GM12878 (cell line): ENCODE measurements at regions not wholly inside any gene's neighbourhood (a gene's known extent, or its start where the extent isn't known, plus 50 kb on each side); places are given as distances from the start of the nearest gene placed in this dataset.

Experiments used
- ATAC-seq: fragments of 200-7000 bp; cut with Tn5 transposase; 3 replicates; pipeline ENCODE4 v1.9.1; 2020; ENCODE audit warnings: mild to moderate bottlenecking, moderate library complexity
- BruUV-seq: library from RNA; stranded (reverse); fragments of 400-500 nt; replicated peaks from 2 replicates; lab custom pipeline; 2021; lab: Mats Ljungman, UMichigan
- CTCF ChIA-PET: fragments of 300-600 bp; sonication (Branson Sonifier 250); formaldehyde crosslinking; extraction: SDS; loops from one replicate; lab custom pipeline; 2021; ENCODE audit warnings: inconsistent platforms; lab: Yijun Ruan, JAX
- POLR2A ChIA-PET: fragments of 350-600 bp; formaldehyde crosslinking; extraction: SDS; loops from one replicate; lab custom pipeline; 2021; ENCODE audit warnings: inconsistent platforms; lab: Charles Lee
- RAD21 ChIA-PET: fragments of 300-600 bp; sonication (Branson Sonifier 250); formaldehyde crosslinking; loops from one replicate; lab custom pipeline; 2023; ENCODE audit warnings: antibody characterized with exemption; ENCODE audit not compliant: unreplicated experiment; lab: Charles Lee
- SMC1A ChIA-PET: fragments of 300-600 bp; sonication (Branson Sonifier 250); formaldehyde crosslinking; loops from one replicate; lab custom pipeline; 2023; ENCODE audit not compliant: unreplicated experiment, uncharacterized antibody; lab: Charles Lee
- DNase-seq: peaks from one replicate; pipeline ENCODE4 v3.0.0-alpha.2; 2011; ENCODE audit warnings: low read depth, low spot score
- FAIRE-seq: peaks from 3 replicates; lab custom pipeline; 2011; peaks lifted over from hg19 to GRCh38; lab: Jason Lieb, UNC
- H2AFZ ChIP-seq: 2 replicates; pipeline ENCODE4 v1.6.0; 2011; ENCODE audit warnings: low read depth, low read length, control low read depth; ENCODE audit not compliant: control insufficient read depth
- H3K27ac ChIP-seq: 2 replicates; pipeline ENCODE4 v1.5.1; 2011; ENCODE audit warnings: control low read depth; ENCODE audit not compliant: control insufficient read depth, insufficient read depth
- H3K27me3 ChIP-seq, 2 experiments: replicated peaks in 1 of 2; 2 replicates each; pipeline versions ENCODE4 v1.6.0 to v1.6.1; 2011; ENCODE audit warnings: low read length in 1 of 2; ENCODE audit not compliant: control insufficient read depth in 2 of 2, insufficient read depth in 2 of 2
- H3K36me3 ChIP-seq, 2 experiments: 2 replicates each; pipeline ENCODE4 v1.5.1; 2011; ENCODE audit warnings: low read length in 1 of 2; ENCODE audit not compliant: control insufficient read depth in 2 of 2, insufficient read depth in 2 of 2
- H3K4me1 ChIP-seq: 2 replicates; pipeline ENCODE4 v1.6.1; 2011; ENCODE audit warnings: mild to moderate bottlenecking, low read length, moderate library complexity, mixed read lengths; ENCODE audit not compliant: control insufficient read depth, insufficient read depth
- H3K4me2 ChIP-seq: 2 replicates; pipeline ENCODE4 v1.6.0; 2011; ENCODE audit warnings: control low read depth; ENCODE audit not compliant: control insufficient read depth, insufficient read depth
- H3K4me3 ChIP-seq: fragments of 200-600 bp; sonication (generic); 2 replicates; pipeline ENCODE4 v1.5.1; 2016
- H3K79me2 ChIP-seq: 2 replicates; pipeline ENCODE4 v1.6.0; 2011; ENCODE audit warnings: low read length; ENCODE audit not compliant: control insufficient read depth, insufficient read depth
- H3K9ac ChIP-seq: 2 replicates; pipeline ENCODE4 v1.8.0; 2011; ENCODE audit warnings: low read length, control low read depth, mixed read lengths; ENCODE audit not compliant: control insufficient read depth, insufficient read depth
- H3K9me3 ChIP-seq: replicated peaks from 3 replicates; pipeline ENCODE4 v1.5.1; 2011; ENCODE audit warnings: mild to moderate bottlenecking, low read length; ENCODE audit not compliant: control insufficient read depth, insufficient read depth
- H4K20me1 ChIP-seq: 2 replicates; pipeline ENCODE4 v1.6.0; 2011; ENCODE audit not compliant: control insufficient read depth, insufficient read depth
- BRCA1 ChIP-seq: IDR thresholded peaks from 2 replicates; pipeline ENCODE4 v1.6.1; 2011; ENCODE audit warnings: low read depth, low read length, improper control_type of control experiment
- CHD4 ChIP-seq: fragments of 200-600 bp; sonication (generic); IDR thresholded peaks from 2 replicates; pipeline ENCODE4 v1.6.1; 2016; ENCODE audit warnings: mild to moderate bottlenecking
- FOS ChIP-seq: IDR thresholded peaks from 3 replicates; pipeline ENCODE4 v1.6.1; 2011; ENCODE audit warnings: borderline replicate concordance; ENCODE audit not compliant: insufficient read length; ENCODE audit errors: extremely low read depth
- HCFC1 ChIP-seq: fragments of 150-350 bp; IDR thresholded peaks from 2 replicates; pipeline ENCODE4 v1.6.1; 2014; ENCODE audit warnings: low read length
- MTA2 ChIP-seq: fragments of 450-650 bp; IDR thresholded peaks from 2 replicates; pipeline ENCODE4 v1.6.1; 2016; ENCODE audit warnings: low read depth, mild to moderate bottlenecking, moderate library complexity
- NFXL1 ChIP-seq: fragments of 450-650 bp; IDR thresholded peaks from 2 replicates; pipeline ENCODE4 v1.6.1; 2017; ENCODE audit warnings: antibody characterized with exemption, mild to moderate bottlenecking, borderline replicate concordance
- NR2C2 ChIP-seq: IDR thresholded peaks from 2 replicates; pipeline ENCODE4 v1.6.1; 2011; ENCODE audit warnings: borderline replicate concordance, low read depth; ENCODE audit not compliant: control insufficient read depth, insufficient read length
- POLR2AphosphoS5 ChIP-seq: IDR thresholded peaks from 2 replicates; pipeline ENCODE4 v1.6.1; 2011; ENCODE audit warnings: mild to moderate bottlenecking, low read length, inconsistent platforms
- SMAD5 ChIP-seq: IDR thresholded peaks from 2 replicates; pipeline ENCODE4 v1.6.1; 2016; ENCODE audit warnings: antibody characterized with exemption, low read depth
- TBL1XR1 ChIP-seq: IDR thresholded peaks from 2 replicates; pipeline ENCODE4 v1.6.1; 2012; ENCODE audit warnings: low read depth, low read length, improper control_type of control experiment
- ZNF207 ChIP-seq: fragments of 450-650 bp; IDR thresholded peaks from 2 replicates; pipeline ENCODE4 v1.6.1; 2014; ENCODE audit warnings: antibody characterized with exemption, mild to moderate bottlenecking, borderline replicate concordance
- ZSCAN29 ChIP-seq: fragments of 450-650 bp; IDR thresholded peaks from 2 replicates; pipeline ENCODE4 v1.6.1; 2017; ENCODE audit warnings: mild to moderate bottlenecking, moderate library complexity
- WGBS: methylation state at CpG from one replicate; pipeline ENCODE4 v1.1.6; 2016; ENCODE audit warnings: low lambda C conversion rate; ENCODE audit not compliant: insufficient replicate concordance, insufficient coverage; ENCODE audit errors: missing lambda C conversion rate; 5-methylcytosine and 5-hydroxymethylcytosine counted together
- in situ Hi-C: fragments of 300-500 bp; cut with MboI; formaldehyde crosslinking; loops from 9 replicates; pipeline ENCODE4 v1.14.3; 2018; ENCODE audit warnings: mixed read lengths
- intact Hi-C: fragments of 100-400 bp; cut with micrococcal nuclease; formaldehyde crosslinking; loops from one replicate; pipeline ENCODE4 v1.14.2; 2022; ENCODE audit not compliant: unreplicated experiment
- TF ChIP-seq, protein P1 (sequence below): fragments of 450-650 bp; conservative IDR thresholded peaks from 2 replicates; pipeline ENCODE4 v1.6.1; 2017; ENCODE audit warnings: mild to moderate bottlenecking, moderate library complexity
- TF ChIP-seq, protein P2 (sequence below): IDR thresholded peaks from 2 replicates; pipeline ENCODE4 v1.6.1; 2012; ENCODE audit warnings: mild to moderate bottlenecking, low read depth, low read length
- TF ChIP-seq, protein P3 (sequence below): IDR thresholded peaks from 2 replicates; pipeline ENCODE4 v1.6.1; 2012; ENCODE audit warnings: low read depth, low read length, improper control_type of control experiment
- TF ChIP-seq, protein P4 (sequence below): fragments of 450-650 bp; IDR thresholded peaks from 2 replicates; pipeline ENCODE4 v1.6.1; 2017; ENCODE audit warnings: borderline replicate concordance
- TF ChIP-seq, protein P5 (sequence below): fragments of 150-350 bp; IDR thresholded peaks from 2 replicates; pipeline ENCODE4 v1.6.1; 2014; ENCODE audit warnings: mild to moderate bottlenecking, low read depth, low read length

DNA sequence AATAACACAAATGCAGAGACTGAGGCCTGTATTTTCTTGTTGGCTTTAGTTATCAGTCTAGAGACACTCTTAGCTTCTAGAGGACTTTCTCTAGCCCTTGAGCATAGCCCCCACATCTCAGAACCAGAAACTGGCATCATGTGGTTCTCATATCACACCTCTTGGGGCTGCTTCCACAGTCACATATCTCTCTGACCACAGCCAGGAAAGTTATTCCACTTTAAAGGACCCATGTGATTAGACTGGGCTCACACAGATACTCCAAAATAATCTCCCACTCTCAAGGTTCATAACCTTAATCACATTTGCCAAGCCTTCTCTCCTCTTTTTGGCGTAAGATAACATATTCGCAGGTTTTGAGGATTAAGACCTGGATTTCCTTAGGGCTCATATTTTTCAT, 846.9 kb upstream of the MIR17HG start:
- WGBS, result 56% methylated on average over 2 of the region's 2 CpGs
- DNase-seq (no peak), ATAC-seq (no peak), FAIRE-seq (no peak)
- intact Hi-C loops (no loop called here), in situ Hi-C loops (no loop called here)
- ChIA-PET RAD21 (no interaction called here), SMC1A (interaction anchor here (0.6 to 1.0 kb wide), 2 partner anchors 24 to 47 kb away, joined by 3 read pairs; no protein-coding TSS in a partner anchor), POLR2A (no interaction called here), CTCF (no interaction called here)
- Histone ChIP-seq H3K9ac (no peak overlapping the region), H4K20me1 (no peaks in the 10 kb centered on the region), H3K4me2 (no peak overlapping the region), H3K27ac (no peak overlapping the region), H2AFZ (no peak overlapping the region), H3K27me3 (no peaks in the 10 kb centered on the region), H3K4me3 (no peak overlapping the region), H3K79me2 (no peaks in the 10 kb centered on the region), H3K4me1 (no peaks in the 10 kb centered on the region), H3K9me3 (no peaks in the 10 kb centered on the region), H3K36me3 (no peaks in the 10 kb centered on the region)
- BruUV-seq, result no TSS peak
- TF ChIP-seq SMAD5 (no peak), NFXL1 (no peak), FOS (no peak), BRCA1 (no peak), HCFC1 (no peak), MTA2 (no peak), ZSCAN29 (no peak), CHD4 (no peak), NR2C2 (no peak), POLR2AphosphoS5 (no peak), TBL1XR1 (no peak), ZNF207 (no peak)
- TF ChIP-seq, protein P1, sequence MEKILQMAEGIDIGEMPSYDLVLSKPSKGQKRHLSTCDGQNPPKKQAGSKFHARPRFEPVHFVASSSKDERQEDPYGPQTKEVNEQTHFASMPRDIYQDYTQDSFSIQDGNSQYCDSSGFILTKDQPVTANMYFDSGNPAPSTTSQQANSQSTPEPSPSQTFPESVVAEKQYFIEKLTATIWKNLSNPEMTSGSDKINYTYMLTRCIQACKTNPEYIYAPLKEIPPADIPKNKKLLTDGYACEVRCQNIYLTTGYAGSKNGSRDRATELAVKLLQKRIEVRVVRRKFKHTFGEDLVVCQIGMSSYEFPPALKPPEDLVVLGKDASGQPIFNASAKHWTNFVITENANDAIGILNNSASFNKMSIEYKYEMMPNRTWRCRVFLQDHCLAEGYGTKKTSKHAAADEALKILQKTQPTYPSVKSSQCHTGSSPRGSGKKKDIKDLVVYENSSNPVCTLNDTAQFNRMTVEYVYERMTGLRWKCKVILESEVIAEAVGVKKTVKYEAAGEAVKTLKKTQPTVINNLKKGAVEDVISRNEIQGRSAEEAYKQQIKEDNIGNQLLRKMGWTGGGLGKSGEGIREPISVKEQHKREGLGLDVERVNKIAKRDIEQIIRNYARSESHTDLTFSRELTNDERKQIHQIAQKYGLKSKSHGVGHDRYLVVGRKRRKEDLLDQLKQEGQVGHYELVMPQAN, result no peak
- TF ChIP-seq, protein P2, sequence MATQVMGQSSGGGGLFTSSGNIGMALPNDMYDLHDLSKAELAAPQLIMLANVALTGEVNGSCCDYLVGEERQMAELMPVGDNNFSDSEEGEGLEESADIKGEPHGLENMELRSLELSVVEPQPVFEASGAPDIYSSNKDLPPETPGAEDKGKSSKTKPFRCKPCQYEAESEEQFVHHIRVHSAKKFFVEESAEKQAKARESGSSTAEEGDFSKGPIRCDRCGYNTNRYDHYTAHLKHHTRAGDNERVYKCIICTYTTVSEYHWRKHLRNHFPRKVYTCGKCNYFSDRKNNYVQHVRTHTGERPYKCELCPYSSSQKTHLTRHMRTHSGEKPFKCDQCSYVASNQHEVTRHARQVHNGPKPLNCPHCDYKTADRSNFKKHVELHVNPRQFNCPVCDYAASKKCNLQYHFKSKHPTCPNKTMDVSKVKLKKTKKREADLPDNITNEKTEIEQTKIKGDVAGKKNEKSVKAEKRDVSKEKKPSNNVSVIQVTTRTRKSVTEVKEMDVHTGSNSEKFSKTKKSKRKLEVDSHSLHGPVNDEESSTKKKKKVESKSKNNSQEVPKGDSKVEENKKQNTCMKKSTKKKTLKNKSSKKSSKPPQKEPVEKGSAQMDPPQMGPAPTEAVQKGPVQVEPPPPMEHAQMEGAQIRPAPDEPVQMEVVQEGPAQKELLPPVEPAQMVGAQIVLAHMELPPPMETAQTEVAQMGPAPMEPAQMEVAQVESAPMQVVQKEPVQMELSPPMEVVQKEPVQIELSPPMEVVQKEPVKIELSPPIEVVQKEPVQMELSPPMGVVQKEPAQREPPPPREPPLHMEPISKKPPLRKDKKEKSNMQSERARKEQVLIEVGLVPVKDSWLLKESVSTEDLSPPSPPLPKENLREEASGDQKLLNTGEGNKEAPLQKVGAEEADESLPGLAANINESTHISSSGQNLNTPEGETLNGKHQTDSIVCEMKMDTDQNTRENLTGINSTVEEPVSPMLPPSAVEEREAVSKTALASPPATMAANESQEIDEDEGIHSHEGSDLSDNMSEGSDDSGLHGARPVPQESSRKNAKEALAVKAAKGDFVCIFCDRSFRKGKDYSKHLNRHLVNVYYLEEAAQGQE, result no peak
- TF ChIP-seq, protein P3, sequence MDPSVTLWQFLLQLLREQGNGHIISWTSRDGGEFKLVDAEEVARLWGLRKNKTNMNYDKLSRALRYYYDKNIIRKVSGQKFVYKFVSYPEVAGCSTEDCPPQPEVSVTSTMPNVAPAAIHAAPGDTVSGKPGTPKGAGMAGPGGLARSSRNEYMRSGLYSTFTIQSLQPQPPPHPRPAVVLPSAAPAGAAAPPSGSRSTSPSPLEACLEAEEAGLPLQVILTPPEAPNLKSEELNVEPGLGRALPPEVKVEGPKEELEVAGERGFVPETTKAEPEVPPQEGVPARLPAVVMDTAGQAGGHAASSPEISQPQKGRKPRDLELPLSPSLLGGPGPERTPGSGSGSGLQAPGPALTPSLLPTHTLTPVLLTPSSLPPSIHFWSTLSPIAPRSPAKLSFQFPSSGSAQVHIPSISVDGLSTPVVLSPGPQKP, result no peak
- TF ChIP-seq, protein P4, sequence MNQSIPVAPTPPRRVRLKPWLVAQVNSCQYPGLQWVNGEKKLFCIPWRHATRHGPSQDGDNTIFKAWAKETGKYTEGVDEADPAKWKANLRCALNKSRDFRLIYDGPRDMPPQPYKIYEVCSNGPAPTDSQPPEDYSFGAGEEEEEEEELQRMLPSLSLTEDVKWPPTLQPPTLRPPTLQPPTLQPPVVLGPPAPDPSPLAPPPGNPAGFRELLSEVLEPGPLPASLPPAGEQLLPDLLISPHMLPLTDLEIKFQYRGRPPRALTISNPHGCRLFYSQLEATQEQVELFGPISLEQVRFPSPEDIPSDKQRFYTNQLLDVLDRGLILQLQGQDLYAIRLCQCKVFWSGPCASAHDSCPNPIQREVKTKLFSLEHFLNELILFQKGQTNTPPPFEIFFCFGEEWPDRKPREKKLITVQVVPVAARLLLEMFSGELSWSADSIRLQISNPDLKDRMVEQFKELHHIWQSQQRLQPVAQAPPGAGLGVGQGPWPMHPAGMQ, result no peak
- TF ChIP-seq, protein P5, sequence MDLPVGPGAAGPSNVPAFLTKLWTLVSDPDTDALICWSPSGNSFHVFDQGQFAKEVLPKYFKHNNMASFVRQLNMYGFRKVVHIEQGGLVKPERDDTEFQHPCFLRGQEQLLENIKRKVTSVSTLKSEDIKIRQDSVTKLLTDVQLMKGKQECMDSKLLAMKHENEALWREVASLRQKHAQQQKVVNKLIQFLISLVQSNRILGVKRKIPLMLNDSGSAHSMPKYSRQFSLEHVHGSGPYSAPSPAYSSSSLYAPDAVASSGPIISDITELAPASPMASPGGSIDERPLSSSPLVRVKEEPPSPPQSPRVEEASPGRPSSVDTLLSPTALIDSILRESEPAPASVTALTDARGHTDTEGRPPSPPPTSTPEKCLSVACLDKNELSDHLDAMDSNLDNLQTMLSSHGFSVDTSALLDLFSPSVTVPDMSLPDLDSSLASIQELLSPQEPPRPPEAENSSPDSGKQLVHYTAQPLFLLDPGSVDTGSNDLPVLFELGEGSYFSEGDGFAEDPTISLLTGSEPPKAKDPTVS, result no peak
